H1 (cell line): ENCODE measurements at regions not wholly inside any gene's neighbourhood (a gene's known extent, or its start where the extent isn't known, plus 50 kb on each side); places are given as distances from the start of the nearest gene placed in this dataset.
"Not testable (repeated sequence)": the region's sequence is repeated elsewhere in the genome, so short reads cannot be mapped to it uniquely, and the experiment has no call there.

ENCODE experiments used
- CTCF ChIA-PET: fragments of 300-600 bp; sonication (Branson Sonifier 250); formaldehyde crosslinking; loops from one replicate; lab custom pipeline; 2021; ENCODE audit not compliant: partially characterized antibody; lab: Charles Lee
- POLR2A ChIA-PET: fragments of 300-600 bp; sonication (Branson Sonifier 250); formaldehyde crosslinking; loops from one replicate; lab custom pipeline; 2021; ENCODE audit warnings: inconsistent platforms; ENCODE audit not compliant: partially characterized antibody; lab: Charles Lee
- DNase-seq, 2 experiments: peaks; one replicate each; pipeline versions ENCODE4 v3.0.0 to v3.0.0-alpha.2; 2010 to 2022; ENCODE audit warnings: low spot score in 2 of 2, low read depth in 1 of 2, mixed read lengths in 1 of 2
- FAIRE-seq: peaks from 2 replicates; lab custom pipeline; 2011; peaks lifted over from hg19 to GRCh38; lab: Jason Lieb, UNC
- H2AFZ ChIP-seq: 2 replicates; pipeline ENCODE4 v1.8.1; 2012; ENCODE audit warnings: low read length, inconsistent platforms
- H2AK5ac ChIP-seq: 2 replicates; pipeline ENCODE4 v1.6.1; 2013; ENCODE audit warnings: low read depth, low read length
- H2BK120ac ChIP-seq: replicated peaks from 2 replicates; pipeline ENCODE3; 2013; ENCODE audit warnings: low read depth, low read length, inconsistent platforms
- H2BK12ac ChIP-seq: 2 replicates; pipeline ENCODE4 v1.6.1; 2013; ENCODE audit warnings: low read depth, low read length
- H2BK15ac ChIP-seq: 2 replicates; pipeline ENCODE4 v1.6.1; 2013; ENCODE audit warnings: low read length
- H2BK20ac ChIP-seq: 2 replicates; pipeline ENCODE4 v1.6.1; 2013; ENCODE audit warnings: low read length
- H2BK5ac ChIP-seq: 2 replicates; pipeline ENCODE4 v1.6.1; 2013; ENCODE audit warnings: low read depth, low read length
- H3K14ac ChIP-seq: 2 replicates; pipeline ENCODE4 v1.6.1; 2013; ENCODE audit warnings: inconsistent platforms; ENCODE audit not compliant: insufficient read length
- H3K18ac ChIP-seq: 2 replicates; pipeline ENCODE4 v1.6.1; 2013; ENCODE audit warnings: low read length; ENCODE audit errors: extremely low read depth
- H3K23ac ChIP-seq: 2 replicates; pipeline ENCODE4 v1.6.1; 2013; ENCODE audit warnings: inconsistent platforms; ENCODE audit not compliant: insufficient read length
- H3K23me2 ChIP-seq: 2 replicates; pipeline ENCODE4 v1.6.1; 2013; ENCODE audit warnings: low read depth, low read length
- H3K27ac ChIP-seq: 2 replicates; pipeline ENCODE4 v1.6.1; 2011; ENCODE audit warnings: low read depth, low read length, inconsistent platforms
- H3K27me3 ChIP-seq, 4 experiments: replicated peaks in 1 of 4; 1 replicate in 1 of 4; 2 replicates in 3 of 4; pipeline versions ENCODE4 v1.6.1 to v1.8.1; 2011 to 2013; ENCODE audit warnings: low read length in 3 of 4, mild to moderate bottlenecking in 3 of 4, inconsistent platforms in 2 of 4, mixed read lengths in 2 of 4, moderate library complexity in 1 of 4; ENCODE audit not compliant: control insufficient read depth in 3 of 4, insufficient read depth in 3 of 4; ENCODE audit errors: extremely low read depth in 1 of 4
- H3K36me3 ChIP-seq, 4 experiments: 2 replicates each; pipeline versions ENCODE4 v1.6.1 to v1.8.1; 2011 to 2013; ENCODE audit warnings: mild to moderate bottlenecking in 4 of 4, low read length in 3 of 4, moderate library complexity in 2 of 4, control low read depth in 1 of 4, inconsistent platforms in 1 of 4; ENCODE audit not compliant: insufficient read depth in 4 of 4, control insufficient read depth in 2 of 4
- H3K4ac ChIP-seq: replicated peaks from 2 replicates; pipeline ENCODE3; 2013; ENCODE audit warnings: low read length, low read depth, mixed read lengths, inconsistent platforms; ENCODE audit not compliant: insufficient read length
- H3K4me1 ChIP-seq, 4 experiments: replicated peaks in 1 of 4; 1 replicate in 1 of 4; 2 replicates in 3 of 4; pipeline versions ENCODE4 v1.6.1 to v1.8.1; 2011 to 2013; ENCODE audit warnings: low read length in 3 of 4, inconsistent platforms in 2 of 4, mixed read lengths in 1 of 4; ENCODE audit not compliant: insufficient read depth in 4 of 4, control insufficient read depth in 3 of 4
- H3K4me2 ChIP-seq, 2 experiments: 2 replicates each; pipeline versions ENCODE4 v1.6.1 to v1.8.1; 2011 to 2013; ENCODE audit warnings: low read depth in 2 of 2, low read length in 2 of 2, control low read depth in 1 of 2, inconsistent platforms in 1 of 2, mild to moderate bottlenecking in 1 of 2; ENCODE audit not compliant: insufficient read depth in 1 of 2
- H3K4me3 ChIP-seq, 4 experiments: fragments of 200-600, 300-600 bp in 1 of 4; sonication (generic), shearing (Covaris generic), sonication (Bioruptor Twin) in 1 of 4; 2 replicates each; pipeline versions ENCODE4 v1.5.1 to v1.8.1; 2011 to 2016; ENCODE audit warnings: low read length in 4 of 4, low read depth in 3 of 4, control low read depth in 2 of 4, inconsistent platforms in 2 of 4, mild to moderate bottlenecking in 2 of 4, mixed read lengths in 1 of 4, moderate library complexity in 1 of 4; ENCODE audit not compliant: insufficient read depth in 2 of 4; ENCODE audit errors: extremely low read depth in 1 of 4
- H3K56ac ChIP-seq: replicated peaks from 2 replicates; pipeline ENCODE3; 2013; ENCODE audit warnings: low read depth, mild to moderate bottlenecking, mixed read lengths, low read length, inconsistent platforms; ENCODE audit not compliant: insufficient read length
- H3K79me1 ChIP-seq: 2 replicates; pipeline ENCODE4 v1.6.1; 2013; ENCODE audit warnings: low read depth, low read length, control low read depth
- H3K79me2 ChIP-seq, 2 experiments: 2 replicates each; pipeline versions ENCODE4 v1.6.1 to v1.8.1; 2012 to 2013; ENCODE audit warnings: low read length in 2 of 2, mild to moderate bottlenecking in 2 of 2, inconsistent platforms in 1 of 2; ENCODE audit not compliant: insufficient read depth in 2 of 2, control insufficient read depth in 1 of 2
- H3K9ac ChIP-seq, 4 experiments: replicated peaks in 1 of 4; 1 replicate in 1 of 4; 2 replicates in 3 of 4; pipeline versions ENCODE4 v1.6.1 to v1.8.1; 2011 to 2013; ENCODE audit warnings: low read depth in 3 of 4, low read length in 3 of 4, control low read depth in 2 of 4, mild to moderate bottlenecking in 2 of 4, moderate library complexity in 2 of 4, inconsistent platforms in 1 of 4; ENCODE audit errors: extremely low read depth in 1 of 4
- H3K9me3 ChIP-seq, 2 experiments: 2 replicates each; pipeline versions ENCODE4 v1.6.1 to v1.8.1; 2012 to 2013; ENCODE audit warnings: mild to moderate bottlenecking in 2 of 2, moderate library complexity in 2 of 2, control low read depth in 1 of 2, inconsistent platforms in 1 of 2, low read depth in 1 of 2, low read length in 1 of 2, mixed read lengths in 1 of 2; ENCODE audit not compliant: insufficient read depth in 2 of 2
- H4K20me1 ChIP-seq, 2 experiments: replicated peaks in 1 of 2; 2 replicates each; pipeline versions ENCODE3 to v1.8.1; 2011 to 2013; ENCODE audit warnings: inconsistent platforms in 2 of 2, low read length in 2 of 2, mild to moderate bottlenecking in 1 of 2; ENCODE audit not compliant: insufficient read depth in 2 of 2, control insufficient read depth in 1 of 2
- H4K5ac ChIP-seq: 2 replicates; pipeline ENCODE4 v1.6.1; 2013; ENCODE audit warnings: low read length, low read depth, mixed read lengths, inconsistent platforms; ENCODE audit not compliant: insufficient read length
- H4K8ac ChIP-seq: 2 replicates; pipeline ENCODE4 v1.8.0; 2013; ENCODE audit warnings: mild to moderate bottlenecking, moderate library complexity, low read length, inconsistent platforms; ENCODE audit not compliant: insufficient read depth; ENCODE audit errors: extremely low read depth
- H4K91ac ChIP-seq: replicated peaks from 2 replicates; pipeline ENCODE3; 2013; ENCODE audit warnings: low read length, mixed read lengths, inconsistent platforms; ENCODE audit not compliant: insufficient read length
- WGBS, 2 experiments: shearing (Covaris generic) in 1 of 2; methylation state at CpG; one replicate each; pipeline versions ENCODE4 v1.1.6 to v1.1.7; 2013 to 2015; ENCODE audit warnings: low lambda C conversion rate in 2 of 2, mixed read lengths in 2 of 2, inconsistent platforms in 1 of 2, low coverage in 1 of 2, missing lambda C conversion rate in 1 of 2; ENCODE audit not compliant: insufficient replicate concordance in 2 of 2, insufficient coverage in 1 of 2, insufficient read length in 1 of 2; ENCODE audit errors: extremely low coverage in 1 of 2, missing lambda C conversion rate in 1 of 2; 5-methylcytosine and 5-hydroxymethylcytosine counted together

GRCh38 chr9:39744898-39745297 lies 389.4 kb downstream of the SPATA31A1 start:
- H4K91ac ChIP-seq, H4K5ac ChIP-seq, H3K27me3 ChIP-seq, H2AFZ ChIP-seq, H3K56ac ChIP-seq, H3K36me3 ChIP-seq, H4K20me1 ChIP-seq, H3K4me3 ChIP-seq, H3K79me1 ChIP-seq, H3K4me1 ChIP-seq, H2BK120ac ChIP-seq, H3K79me2 ChIP-seq, H2BK15ac ChIP-seq, H2AK5ac ChIP-seq, FAIRE-seq, H2BK12ac ChIP-seq, H2BK5ac ChIP-seq, H3K9me3 ChIP-seq, H3K14ac ChIP-seq, H3K4ac ChIP-seq, CTCF ChIA-PET, H3K23ac ChIP-seq, H2BK20ac ChIP-seq, H3K27ac ChIP-seq, H3K9ac ChIP-seq, POLR2A ChIA-PET, H3K18ac ChIP-seq, H3K4me2 ChIP-seq, H3K23me2 ChIP-seq, H4K8ac ChIP-seq: not testable (repeated sequence)
- no CpG with 5 or more reads among the region's 17 CpGs for WGBS, 2 experiments
- peak in 1 of 2 experiments; percentile 40 for DNase-seq

DNA sequence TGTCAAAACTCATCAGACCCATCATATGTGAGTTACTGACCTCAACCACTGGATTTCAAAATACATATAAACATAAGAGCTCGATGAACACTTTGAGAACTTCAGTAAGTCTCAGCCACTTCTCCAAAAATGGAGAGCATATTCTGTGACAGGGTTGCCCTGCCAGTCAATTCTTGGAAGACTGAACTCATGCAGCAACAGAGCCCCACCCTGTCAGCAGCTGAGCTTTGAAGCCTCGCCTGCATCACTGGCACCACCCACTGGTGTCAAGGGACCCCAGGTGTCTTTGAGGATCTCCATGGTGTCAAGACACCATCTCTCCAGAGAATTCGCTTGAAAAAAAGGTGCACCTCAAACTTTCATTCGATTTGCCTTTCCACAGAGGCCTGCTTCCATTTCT lies 420.1 kb downstream of the SPATA31A1 start:
- H3K23me2 ChIP-seq, H3K27me3 ChIP-seq, H3K4me3 ChIP-seq, H3K9me3 ChIP-seq, DNase-seq, H4K8ac ChIP-seq, H2BK20ac ChIP-seq, H3K79me1 ChIP-seq, H2AFZ ChIP-seq, H2AK5ac ChIP-seq, H3K23ac ChIP-seq, H4K20me1 ChIP-seq, H3K56ac ChIP-seq, H3K36me3 ChIP-seq, H2BK12ac ChIP-seq, H2BK15ac ChIP-seq, H3K4ac ChIP-seq, H3K14ac ChIP-seq, H3K4me2 ChIP-seq, CTCF ChIA-PET, H4K91ac ChIP-seq, H3K79me2 ChIP-seq, POLR2A ChIA-PET, H3K27ac ChIP-seq, H4K5ac ChIP-seq, H2BK120ac ChIP-seq, H3K9ac ChIP-seq, H2BK5ac ChIP-seq, FAIRE-seq, H3K18ac ChIP-seq, H3K4me1 ChIP-seq: not testable (repeated sequence)
- no CpG with 5 or more reads among the region's 4 CpGs for WGBS, 2 experiments
